Stimulated activated CD4-positive, alpha-beta T cell treated with anti-CD3 and anti-CD28 coated beads, Interleukin-1b, Interleukin-23, amount 100 ng/mL, for 4 hours (primary cell): ENCODE measurements at regions not wholly inside any gene's neighbourhood (a gene's known extent, or its start where the extent isn't known, plus 50 kb on each side); places are given as distances from the start of the nearest gene placed in this dataset.

Experiments
- DNase-seq, 2 donors: peaks; one replicate each; pipeline ENCODE4 v3.0.0-alpha.2; 2020; ENCODE audit warnings: low read depth in 2 of 2

GRCh38 chr12:66962290-66962689 lies 283.4 kb upstream of the GRIP1 start:
- no peak for DNase-seq

GRCh38 chr12:66963901-66964300 lies 285.0 kb upstream of the GRIP1 start:
- no peak for DNase-seq

GRCh38 chr12:66964629-66965028 lies 285.8 kb upstream of the GRIP1 start:
- DNase-seq: no peak

GRCh38 chr12:66965621-66966020 lies 286.7 kb upstream of the GRIP1 start:
- DNase-seq: no peak

GRCh38 chr12:66971816-66972215 lies 292.9 kb upstream of the GRIP1 start:
- no peak for DNase-seq

GRCh38 chr12:66976526-66976925 lies 292.6 kb upstream of the CAND1 start:
- DNase-seq: no peak

GRCh38 chr12:66978802-66979201 lies 290.4 kb upstream of the CAND1 start:
- DNase-seq: no peak

GRCh38 chr12:66979251-66979650 lies 289.9 kb upstream of the CAND1 start:
- no peak for DNase-seq

GRCh38 chr12:66984077-66984476 lies 285.1 kb upstream of the CAND1 start:
- no peak for DNase-seq

- no peak for DNase-seq
Measured at GRCh38 chr12:66984962-66985361, 284.2 kb upstream of the CAND1 start.

GRCh38 chr12:66999141-66999540 lies 270.0 kb upstream of the CAND1 start:
- no peak for DNase-seq

- no peak for DNase-seq
Measured at GRCh38 chr12:67001251-67001650, 267.9 kb upstream of the CAND1 start.

GRCh38 chr12:67002720-67003119 lies 266.4 kb upstream of the CAND1 start:
- no peak for DNase-seq

- no peak for DNase-seq
Measured at GRCh38 chr12:67006610-67007009, 262.5 kb upstream of the CAND1 start.

GRCh38 chr12:67014642-67015041 lies 254.5 kb upstream of the CAND1 start:
- no peak for DNase-seq

GRCh38 chr12:67018105-67018504 lies 251.1 kb upstream of the CAND1 start:
- no peak for DNase-seq

GRCh38 chr12:67019070-67019469 lies 250.1 kb upstream of the CAND1 start:
- no peak for DNase-seq

- DNase-seq: peak; percentile 29 to 39
Measured at GRCh38 chr12:67025543-67026114, 243.5 kb upstream of the CAND1 start.

GRCh38 chr12:67026487-67027246 lies 242.5 kb upstream of the CAND1 start:
- no peak for DNase-seq

GRCh38 chr12:67028529-67028928 lies 240.6 kb upstream of the CAND1 start:
- no peak for DNase-seq

GRCh38 chr12:67034110-67034879 lies 234.9 kb upstream of the CAND1 start:
- DNase-seq: no peak

- DNase-seq: no peak
Measured at GRCh38 chr12:67035121-67035520, 234.0 kb upstream of the CAND1 start.

- no peak for DNase-seq
Measured at GRCh38 chr12:67038486-67038885, 230.7 kb upstream of the CAND1 start.
